T-helper 9 cell (primary cell): ENCODE measurements at regions not wholly inside any gene's neighbourhood (a gene's known extent, or its start where the extent isn't known, plus 50 kb on each side); places are given as distances from the start of the nearest gene placed in this dataset.

Experiments
- DNase-seq: peaks from one replicate; pipeline ENCODE4 v3.0.0-alpha.2; 2020

DNA sequence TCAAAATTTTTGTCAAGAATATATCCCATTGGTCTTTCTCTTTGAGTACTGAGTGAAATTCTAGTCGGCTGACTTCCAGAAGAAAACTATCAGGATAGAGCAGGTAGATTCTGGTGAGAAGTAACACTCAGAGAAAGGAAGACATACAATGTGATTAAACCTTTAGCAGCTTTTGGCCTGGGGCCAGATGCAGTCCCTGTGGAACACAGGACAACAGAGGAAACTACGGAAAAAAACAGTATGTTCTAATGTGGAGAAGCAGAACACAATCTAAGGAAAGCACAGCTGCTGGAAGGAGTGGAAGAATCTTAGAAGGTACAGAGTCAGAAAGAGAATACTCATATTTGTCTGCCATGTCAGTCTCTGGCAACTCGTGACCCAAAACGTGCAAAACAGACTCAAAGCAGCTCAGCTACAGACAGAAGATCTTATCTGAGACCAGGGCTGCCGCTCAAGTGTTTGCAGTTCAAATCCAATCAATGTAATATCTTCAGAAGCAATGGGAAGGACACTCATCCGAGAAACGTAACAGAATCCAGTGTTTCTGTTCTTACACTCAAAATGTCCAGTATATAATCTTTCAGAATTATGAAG, 283.8 kb downstream of the MRPL39 start:
- DNase-seq = no peak

DNA sequence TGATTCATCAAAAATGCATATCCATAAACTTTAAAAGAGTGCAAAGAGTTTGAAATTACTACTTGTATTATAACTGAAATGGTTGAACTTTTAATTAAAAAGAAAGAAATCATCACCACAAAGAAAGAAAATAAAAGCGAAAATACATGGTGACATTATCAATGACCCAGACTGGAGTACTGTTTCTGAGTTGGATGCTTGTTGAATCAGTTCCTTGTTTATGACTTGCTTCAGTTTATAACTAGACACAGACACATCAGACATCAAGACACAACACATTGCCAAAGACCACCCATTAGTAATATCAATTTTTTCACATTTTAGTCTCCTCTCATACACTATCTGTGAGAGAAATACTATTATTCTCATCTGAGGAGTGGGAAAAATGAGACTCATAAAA, 293.0 kb downstream of the MRPL39 start:
- DNase-seq = no peak

GRCh38 chr21:25313829-25314228, 293.5 kb downstream of the MRPL39 start:
- no peak for DNase-seq

- no peak for DNase-seq
These were observed 299.8 kb downstream of the MRPL39 start for GRCh38 chr21:25307489-25307888.

DNA sequence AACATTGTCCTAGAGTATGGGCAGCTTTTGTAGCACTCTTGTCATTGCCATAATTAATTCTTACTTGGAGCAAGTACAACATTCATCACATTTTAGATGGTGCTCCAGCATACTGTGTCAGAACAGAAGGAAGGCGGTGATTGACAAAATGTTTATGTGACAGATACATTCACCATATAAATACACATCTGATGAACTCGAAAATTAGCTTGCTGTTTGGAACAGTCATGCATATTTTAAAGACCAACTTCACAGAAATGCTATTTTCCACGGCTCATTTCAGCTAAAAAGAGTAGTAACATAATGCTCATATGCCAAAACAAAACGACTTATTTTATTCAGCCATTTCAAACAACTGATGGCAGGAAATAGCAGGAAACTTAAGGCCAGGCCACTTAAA, 302.7 kb downstream of the MRPL39 start:
- no peak for DNase-seq

GRCh38 chr21:25300632-25301031, 306.6 kb downstream of the MRPL39 start:
- no peak for DNase-seq

DNA sequence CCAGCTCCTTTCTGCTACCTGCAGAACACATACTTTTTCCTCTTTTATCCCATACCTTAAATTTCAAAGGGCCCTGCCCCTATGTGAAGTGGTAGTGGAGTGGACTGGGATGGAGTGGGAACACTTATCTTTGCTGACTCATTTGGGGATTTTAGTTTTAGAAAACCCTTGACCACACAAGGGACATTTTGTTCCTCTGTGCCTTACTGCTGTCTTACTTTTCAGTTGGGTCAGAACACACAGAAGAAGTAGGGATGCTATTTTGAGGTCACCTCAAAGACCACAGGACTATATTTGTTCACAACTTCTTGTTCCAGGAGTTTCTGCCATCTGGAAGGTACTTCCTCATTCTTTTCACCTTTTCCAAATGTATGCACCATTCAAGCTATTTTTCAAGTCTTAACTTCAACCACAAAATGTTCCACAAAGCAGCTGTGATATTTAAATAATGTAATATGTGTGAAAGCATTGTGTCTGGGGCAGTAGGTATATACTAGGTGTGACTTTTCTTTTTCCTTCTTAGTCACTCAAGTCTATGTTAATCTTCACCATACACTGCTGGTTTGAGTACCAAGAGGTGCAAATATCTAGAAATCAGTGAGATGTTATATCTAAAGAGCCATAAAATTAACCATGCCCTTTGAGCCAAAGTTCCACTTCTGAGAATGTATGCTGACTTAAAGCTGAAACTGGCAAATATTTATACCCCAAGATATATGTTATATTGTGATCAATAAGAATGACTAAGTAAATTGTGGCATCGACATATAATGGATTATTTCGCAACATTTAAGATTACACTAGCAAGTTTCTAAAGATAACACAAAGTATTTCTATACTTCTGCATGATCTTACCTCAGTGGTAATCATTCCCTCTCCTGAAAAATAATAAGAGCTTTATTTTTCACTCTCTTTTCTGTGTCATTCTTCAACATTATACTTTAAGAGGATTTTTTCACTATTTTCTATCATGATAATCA, 308.5 kb downstream of the MRPL39 start:
- no peak for DNase-seq

GRCh38 chr21:25297117-25297516, 310.2 kb downstream of the MRPL39 start:
- DNase-seq = no peak

GRCh38 chr21:25296252-25296651, 311.0 kb downstream of the MRPL39 start:
- no peak for DNase-seq

GRCh38 chr21:25292396-25292795, 314.9 kb downstream of the MRPL39 start:
- DNase-seq = no peak

- DNase-seq = no peak
These were observed 323.6 kb downstream of the MRPL39 start for GRCh38 chr21:25283720-25284119.

- DNase-seq = no peak
These were observed 326.1 kb downstream of the MRPL39 start for GRCh38 chr21:25281134-25281533.

GRCh38 chr21:25280061-25280460, 327.2 kb downstream of the MRPL39 start:
- DNase-seq = no peak

DNA sequence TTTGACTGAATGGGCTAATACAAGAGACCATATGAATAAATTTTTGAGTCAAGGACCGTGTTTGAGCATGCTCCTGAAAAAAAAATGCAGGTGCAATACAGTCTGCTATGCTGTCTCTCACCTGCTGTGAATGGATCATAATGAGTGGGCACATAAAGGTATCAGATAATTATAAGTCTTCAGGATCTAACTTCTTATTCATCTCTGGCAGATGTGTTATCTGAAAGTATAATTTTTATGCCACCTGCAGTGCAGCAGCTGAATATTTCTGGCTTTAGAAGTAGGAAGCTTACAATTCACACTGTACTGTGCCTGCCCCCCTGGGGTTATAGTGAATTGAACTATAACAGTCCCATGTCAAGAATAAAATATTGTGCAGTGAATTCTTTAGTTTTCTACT, 333.3 kb downstream of the MRPL39 start:
- no peak for DNase-seq

GRCh38 chr21:25254491-25255174, 352.6 kb downstream of the MRPL39 start:
- DNase-seq = no peak

GRCh38 chr21:25246546-25246945, 360.7 kb downstream of the MRPL39 start:
- no peak for DNase-seq

GRCh38 chr21:25244735-25245134, 362.5 kb downstream of the MRPL39 start:
- no peak for DNase-seq

- DNase-seq = no peak
These were observed 363.5 kb downstream of the MRPL39 start for GRCh38 chr21:25243808-25244207.

DNA sequence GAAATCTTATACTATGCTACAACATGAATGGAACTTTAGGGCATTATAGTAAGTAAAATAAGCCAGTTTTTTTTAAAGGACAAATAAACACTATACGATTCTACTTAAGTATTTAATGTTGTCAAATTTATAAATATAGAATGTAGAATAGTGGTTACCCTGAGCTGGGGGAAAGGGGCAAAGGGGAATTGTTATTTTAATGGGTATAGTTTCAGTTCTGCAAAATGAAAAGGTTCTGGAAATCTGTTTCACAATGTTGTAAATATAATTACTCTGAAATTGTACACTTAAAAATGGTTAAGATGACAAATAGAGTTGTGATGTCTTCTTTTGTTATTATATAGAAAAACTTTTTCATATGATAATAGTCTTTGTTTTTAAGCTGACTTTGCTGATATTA, 366.3 kb downstream of the MRPL39 start:
- DNase-seq = no peak

DNA sequence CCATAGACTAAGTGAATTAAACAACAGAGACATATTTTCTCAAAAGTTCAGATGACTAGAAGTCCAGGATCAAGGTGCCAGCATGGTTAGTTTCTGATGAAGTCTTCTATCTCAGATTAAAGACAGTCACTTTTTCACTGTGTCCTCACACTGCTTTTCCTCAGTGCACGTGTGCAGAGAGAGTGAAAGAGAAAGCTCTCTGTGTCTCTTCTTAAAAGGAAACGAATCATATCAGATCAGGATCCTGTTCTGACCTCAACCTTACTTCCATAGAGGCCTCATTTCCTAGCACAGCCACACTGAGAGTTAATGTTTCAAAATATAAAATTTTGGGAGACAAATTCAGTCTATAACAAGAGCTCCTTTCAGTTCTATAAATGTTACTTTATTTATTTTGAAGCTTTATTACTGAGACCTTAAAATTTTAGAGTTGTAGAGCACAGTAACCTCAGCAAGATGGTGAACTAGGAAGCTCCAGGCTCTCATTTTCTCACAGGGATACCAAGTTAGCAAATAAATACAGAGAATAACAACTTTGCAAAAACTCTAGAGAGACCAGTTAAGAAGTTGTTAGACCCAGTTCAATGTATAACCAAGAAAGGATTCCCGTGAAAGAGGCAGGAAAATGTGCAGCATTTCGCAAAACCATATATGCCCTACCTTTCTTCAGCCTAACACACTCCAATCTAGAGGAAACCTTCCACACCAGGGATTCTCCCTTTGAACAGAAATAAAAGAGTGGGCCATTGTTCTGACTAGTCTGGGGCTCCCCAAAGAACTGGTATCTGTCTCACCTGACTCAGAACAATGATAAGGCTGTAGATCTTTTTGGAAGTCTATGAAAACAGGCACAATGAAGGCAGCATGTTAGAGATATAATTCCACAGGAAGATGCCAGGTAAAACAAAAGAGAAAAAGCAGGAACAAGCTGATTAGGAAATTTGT, 372.2 kb downstream of the MRPL39 start:
- no peak for DNase-seq

DNA sequence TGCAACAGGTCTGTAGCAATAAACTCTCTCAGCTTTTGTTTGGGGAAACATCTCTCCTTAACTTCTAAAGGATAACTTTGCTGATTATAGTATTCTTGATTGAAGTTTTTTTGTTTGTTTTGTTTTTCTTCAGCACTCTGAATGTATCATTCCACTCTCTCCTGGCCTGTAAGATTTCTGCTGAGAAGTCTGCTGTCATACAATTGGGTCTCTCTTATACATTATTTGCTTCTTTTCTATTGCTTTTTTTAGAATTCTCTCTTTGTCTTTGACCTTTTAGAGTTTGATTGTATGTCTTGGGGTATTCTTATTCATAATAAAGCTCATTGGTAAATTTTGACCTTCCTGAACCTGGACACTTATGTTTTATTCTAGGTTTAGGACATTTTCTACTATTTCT, 386.3 kb downstream of the MRPL39 start:
- DNase-seq = no peak

- no peak for DNase-seq
These were observed 387.1 kb downstream of the MRPL39 start for GRCh38 chr21:25220169-25220568.
